ENCODE measurements at regions not wholly inside any gene's neighbourhood (a gene's known extent, or its start where the extent isn't known, plus 50 kb on each side); places are given as distances from the start of the nearest gene placed in this dataset.

DNA sequence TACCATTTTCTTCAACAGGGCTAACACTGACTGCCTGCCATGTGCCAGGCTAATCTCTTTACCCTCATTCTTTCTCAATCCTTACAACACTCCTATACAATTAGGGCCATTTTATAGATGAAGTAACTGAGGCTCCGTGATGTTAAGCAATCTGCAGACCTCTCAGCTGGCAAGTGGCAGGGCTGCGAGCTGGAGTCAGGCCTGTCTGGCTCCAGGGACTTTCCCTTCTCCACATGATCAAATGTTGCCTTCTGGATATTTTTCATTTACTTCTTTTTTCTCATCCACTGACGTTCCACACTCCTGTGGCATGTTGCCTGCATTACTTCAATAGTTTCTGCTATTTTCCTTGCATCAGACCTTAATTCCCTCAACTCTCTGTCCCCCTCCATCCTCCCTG lies 55.2 kb upstream of the TAGAP start:
- Histone ChIP-seq H3K9ac (ENCODE audit: low read length) (no peak overlapping the region), H2BK120ac (ENCODE audit: low read depth, low read length) (no peak overlapping the region), H3K79me1 (replicated peaks; ENCODE audit: low read length, poor library complexity, severe bottlenecking) (no peaks in the 10 kb centered on the region), H2BK15ac (ENCODE audit: low read depth, poor library complexity, severe bottlenecking) (no peak overlapping the region), H3K4me3 (ENCODE audit: insufficient read depth in 1 of 2, low read depth in 1 of 2, low read length in 2 of 2) (no peak overlapping the region), H4K8ac (ENCODE audit: low read length) (no peak overlapping the region), H4K91ac (ENCODE audit: low read length) (no peak overlapping the region), H3K36me3 (ENCODE audit: control insufficient read depth in 1 of 2, insufficient read depth in 2 of 2, low read depth in 1 of 2, low read length in 2 of 2) (no peaks in the 10 kb centered on the region), H3K9me3 (ENCODE audit: control insufficient read depth, low read length) (no peaks in the 10 kb centered on the region), H2AK5ac (ENCODE audit: low read length, severe bottlenecking) (no peak overlapping the region), H3K27ac (ENCODE audit: low read length, poor library complexity, severe bottlenecking) (no peak overlapping the region), H3K18ac (ENCODE audit: low read depth in 1 of 2, low read length in 2 of 2) (no peak overlapping the region), H3K4ac (ENCODE audit: low read depth in 1 of 2, low read length in 2 of 2) (no peak overlapping the region), H3K27me3 (ENCODE audit: control insufficient read depth in 1 of 2, insufficient read depth in 1 of 2, low read length in 2 of 2) (peaks cover 14 to 40% of the 10 kb centered on the region in 2 experiments), H2AFZ (ENCODE audit: low read depth, low read length) (no peak overlapping the region), H3K14ac (ENCODE audit: low read length in 2 of 2) (no peak overlapping the region), H2BK5ac (ENCODE audit: low read depth, low read length, poor library complexity, severe bottlenecking) (no peak overlapping the region), H2BK12ac (ENCODE audit: low read length in 2 of 2) (no peak overlapping the region), H3K4me2 (ENCODE audit: low read length, poor library complexity, severe bottlenecking) (no peak overlapping the region), H3K4me1 (ENCODE audit: control insufficient read depth, insufficient read depth, low read depth, low read length) (peaks cover 2% of the 10 kb centered on the region), H3K23ac (ENCODE audit: low read length in 2 of 2) (no peak overlapping the region)
- DNase-seq, result no peak
- WGBS, result 68% methylated on average over 3 of the region's 3 CpGs

- H3K79me1 ChIP-seq (replicated peaks; ENCODE audit: low read length, poor library complexity, severe bottlenecking), result no peaks in the 10 kb centered on the region
- H3K9me3 ChIP-seq (ENCODE audit: control insufficient read depth, low read length), result no peaks in the 10 kb centered on the region
- no peak overlapping the region for H2BK12ac ChIP-seq (ENCODE audit: low read length in 2 of 2)
- no peak overlapping the region for H2BK120ac ChIP-seq (ENCODE audit: low read depth, low read length)
- H3K4ac ChIP-seq (ENCODE audit: low read depth in 1 of 2, low read length in 2 of 2), result no peak overlapping the region
- no peak for DNase-seq
- H3K4me1 ChIP-seq (ENCODE audit: control insufficient read depth, insufficient read depth, low read depth, low read length), result peaks cover 2% of the 10 kb centered on the region
- no peak overlapping the region for H3K18ac ChIP-seq (ENCODE audit: low read depth in 1 of 2, low read length in 2 of 2)
- H3K9ac ChIP-seq (ENCODE audit: low read length), result no peak overlapping the region
- peaks cover 9 to 34% of the 10 kb centered on the region in 2 experiments for H3K27me3 ChIP-seq (ENCODE audit: control insufficient read depth in 1 of 2, insufficient read depth in 1 of 2, low read length in 2 of 2)
- no peak overlapping the region for H3K27ac ChIP-seq (ENCODE audit: low read length, poor library complexity, severe bottlenecking)
- no peak overlapping the region for H2AK5ac ChIP-seq (ENCODE audit: low read length, severe bottlenecking)
- H2AFZ ChIP-seq (ENCODE audit: low read depth, low read length), result no peak overlapping the region
- H2BK5ac ChIP-seq (ENCODE audit: low read depth, low read length, poor library complexity, severe bottlenecking), result no peak overlapping the region
- H3K36me3 ChIP-seq (ENCODE audit: control insufficient read depth in 1 of 2, insufficient read depth in 2 of 2, low read depth in 1 of 2, low read length in 2 of 2), result no peaks in the 10 kb centered on the region
- 84% methylated on average over 1 of the region's 3 CpGs for WGBS
- H4K8ac ChIP-seq (ENCODE audit: low read length), result no peak overlapping the region
- H3K14ac ChIP-seq (ENCODE audit: low read length in 2 of 2), result no peak overlapping the region
- no peak overlapping the region for H4K91ac ChIP-seq (ENCODE audit: low read length)
- no peak overlapping the region for H3K4me2 ChIP-seq (ENCODE audit: low read length, poor library complexity, severe bottlenecking)
- H2BK15ac ChIP-seq (ENCODE audit: low read depth, poor library complexity, severe bottlenecking), result no peak overlapping the region
- no peak overlapping the region for H3K23ac ChIP-seq (ENCODE audit: low read length in 2 of 2)
- no peak overlapping the region for H3K4me3 ChIP-seq (ENCODE audit: insufficient read depth in 1 of 2, low read depth in 1 of 2, low read length in 2 of 2)
Observed at GRCh38 chr6:159099276-159099675, 54.5 kb upstream of the TAGAP start.

GRCh38 chr6:159098636-159099106 lies 53.9 kb upstream of the TAGAP start:
- no peak overlapping the region for H3K18ac ChIP-seq (ENCODE audit: low read depth in 1 of 2, low read length in 2 of 2)
- no peak overlapping the region for H3K14ac ChIP-seq (ENCODE audit: low read length in 2 of 2)
- H3K79me1 ChIP-seq (replicated peaks; ENCODE audit: low read length, poor library complexity, severe bottlenecking), result no peaks in the 10 kb centered on the region
- no peak overlapping the region for H4K8ac ChIP-seq (ENCODE audit: low read length)
- H2BK15ac ChIP-seq (ENCODE audit: low read depth, poor library complexity, severe bottlenecking), result no peak overlapping the region
- no peak overlapping the region for H2BK12ac ChIP-seq (ENCODE audit: low read length in 2 of 2)
- H4K91ac ChIP-seq (ENCODE audit: low read length), result no peak overlapping the region
- no peak overlapping the region for H2AFZ ChIP-seq (ENCODE audit: low read depth, low read length)
- no peak overlapping the region for H3K4ac ChIP-seq (ENCODE audit: low read depth in 1 of 2, low read length in 2 of 2)
- peaks cover 9 to 29% of the 10 kb centered on the region in 2 experiments for H3K27me3 ChIP-seq (ENCODE audit: control insufficient read depth in 1 of 2, insufficient read depth in 1 of 2, low read length in 2 of 2)
- no peak overlapping the region for H3K4me3 ChIP-seq (ENCODE audit: insufficient read depth in 1 of 2, low read depth in 1 of 2, low read length in 2 of 2)
- WGBS, result 94% methylated on average over 14 of the region's 14 CpGs
- H3K27ac ChIP-seq (ENCODE audit: low read length, poor library complexity, severe bottlenecking), result no peak overlapping the region
- H3K23ac ChIP-seq (ENCODE audit: low read length in 2 of 2), result no peak overlapping the region
- no peaks in the 10 kb centered on the region for H3K36me3 ChIP-seq (ENCODE audit: control insufficient read depth in 1 of 2, insufficient read depth in 2 of 2, low read depth in 1 of 2, low read length in 2 of 2)
- no peak overlapping the region for H2BK120ac ChIP-seq (ENCODE audit: low read depth, low read length)
- H3K4me2 ChIP-seq (ENCODE audit: low read length, poor library complexity, severe bottlenecking), result no peak overlapping the region
- no peak overlapping the region for H2BK5ac ChIP-seq (ENCODE audit: low read depth, low read length, poor library complexity, severe bottlenecking)
- no peak overlapping the region for H2AK5ac ChIP-seq (ENCODE audit: low read length, severe bottlenecking)
- no peaks in the 10 kb centered on the region for H3K9me3 ChIP-seq (ENCODE audit: control insufficient read depth, low read length)
- H3K9ac ChIP-seq (ENCODE audit: low read length), result no peak overlapping the region
- no peaks in the 10 kb centered on the region for H3K4me1 ChIP-seq (ENCODE audit: control insufficient read depth, insufficient read depth, low read depth, low read length)
- DNase-seq, result no peak

DNA sequence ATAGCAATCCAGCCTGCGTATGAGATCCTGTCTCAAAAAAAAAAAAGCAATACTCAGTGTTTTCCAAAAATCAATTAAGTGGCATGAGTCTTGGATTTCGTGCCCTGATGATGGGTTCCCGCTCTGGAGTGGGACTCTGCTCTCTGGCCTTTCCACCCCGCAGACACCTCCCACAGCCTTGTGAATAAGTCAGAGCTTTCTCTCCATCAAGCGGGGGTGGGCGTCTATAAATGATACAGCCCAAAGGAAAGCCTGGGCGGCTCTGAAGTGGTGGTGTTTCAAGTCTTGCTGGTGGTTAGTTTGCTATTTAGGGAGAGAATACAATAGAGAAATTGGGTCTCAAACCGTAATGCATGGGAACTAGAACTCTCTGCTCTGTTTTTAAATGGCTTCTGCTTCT lies 52.5 kb upstream of the TAGAP start:
- H3K4me1 ChIP-seq (ENCODE audit: control insufficient read depth, insufficient read depth, low read depth, low read length), result no peaks in the 10 kb centered on the region
- no peak overlapping the region for H2BK12ac ChIP-seq (ENCODE audit: low read length in 2 of 2)
- H3K4me3 ChIP-seq (ENCODE audit: insufficient read depth in 1 of 2, low read depth in 1 of 2, low read length in 2 of 2), result no peak overlapping the region
- H2BK5ac ChIP-seq (ENCODE audit: low read depth, low read length, poor library complexity, severe bottlenecking), result no peak overlapping the region
- H2BK15ac ChIP-seq (ENCODE audit: low read depth, poor library complexity, severe bottlenecking), result no peak overlapping the region
- no peaks in the 10 kb centered on the region for H3K36me3 ChIP-seq (ENCODE audit: control insufficient read depth in 1 of 2, insufficient read depth in 2 of 2, low read depth in 1 of 2, low read length in 2 of 2)
- no peak overlapping the region for H2AK5ac ChIP-seq (ENCODE audit: low read length, severe bottlenecking)
- H3K27me3 ChIP-seq (ENCODE audit: control insufficient read depth in 1 of 2, insufficient read depth in 1 of 2, low read length in 2 of 2), result peaks cover 2 to 16% of the 10 kb centered on the region in 2 experiments
- H3K9ac ChIP-seq (ENCODE audit: low read length), result no peak overlapping the region
- DNase-seq, result no peak
- H2BK120ac ChIP-seq (ENCODE audit: low read depth, low read length), result no peak overlapping the region
- no peaks in the 10 kb centered on the region for H3K79me1 ChIP-seq (replicated peaks; ENCODE audit: low read length, poor library complexity, severe bottlenecking)
- 97% methylated on average over 7 of the region's 8 CpGs for WGBS
- H3K4ac ChIP-seq (ENCODE audit: low read depth in 1 of 2, low read length in 2 of 2), result no peak overlapping the region
- H4K91ac ChIP-seq (ENCODE audit: low read length), result no peak overlapping the region
- H3K18ac ChIP-seq (ENCODE audit: low read depth in 1 of 2, low read length in 2 of 2), result no peak overlapping the region
- H3K9me3 ChIP-seq (ENCODE audit: control insufficient read depth, low read length), result no peaks in the 10 kb centered on the region
- no peak overlapping the region for H3K23ac ChIP-seq (ENCODE audit: low read length in 2 of 2)
- no peak overlapping the region for H2AFZ ChIP-seq (ENCODE audit: low read depth, low read length)
- H3K14ac ChIP-seq (ENCODE audit: low read length in 2 of 2), result no peak overlapping the region
- no peak overlapping the region for H3K27ac ChIP-seq (ENCODE audit: low read length, poor library complexity, severe bottlenecking)
- no peak overlapping the region for H3K4me2 ChIP-seq (ENCODE audit: low read length, poor library complexity, severe bottlenecking)
- no peak overlapping the region for H4K8ac ChIP-seq (ENCODE audit: low read length)
